ENCODE measurements at regions not wholly inside any gene's neighbourhood (a gene's known extent, or its start where the extent isn't known, plus 50 kb on each side); places are given as distances from the start of the nearest gene placed in this dataset.

GRCh38 chr18:46297621-46298020, 193.4 kb downstream of the HAUS1 start:
- DNase-seq = no peak

- no peak for DNase-seq
These were observed 194.3 kb downstream of the HAUS1 start for GRCh38 chr18:46298511-46298910.

GRCh38 chr18:46299465-46300008, 195.4 kb downstream of the HAUS1 start:
- no peak for DNase-seq

GRCh38 chr18:46301081-46301480, 196.9 kb downstream of the HAUS1 start:
- DNase-seq = no peak

DNA sequence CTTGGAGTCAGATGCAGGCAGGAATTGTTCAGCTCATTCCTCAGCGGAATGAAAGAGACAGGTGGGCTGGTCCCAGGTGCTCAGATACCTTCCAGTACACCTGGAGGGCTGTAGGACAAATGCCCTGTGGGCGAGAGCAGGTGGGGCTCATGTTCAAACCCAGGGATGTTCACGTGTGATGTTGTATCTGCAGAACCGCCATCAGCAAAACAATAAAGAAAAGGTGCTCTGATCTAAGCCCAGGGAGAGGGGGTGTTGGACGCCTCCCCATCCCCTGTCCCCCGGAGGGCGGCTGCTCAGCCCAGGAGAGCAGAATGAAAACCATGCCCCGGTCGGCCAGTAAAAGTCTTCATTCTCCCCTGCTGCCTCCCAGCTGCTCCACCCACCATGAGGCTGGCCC, 197.4 kb downstream of the HAUS1 start:
- peak in 1 of 3 experiments; percentile 21 for DNase-seq

GRCh38 chr18:46302528-46303485, 198.6 kb downstream of the HAUS1 start:
- DNase-seq = peak in 1 of 3 experiments; percentile 23

GRCh38 chr18:46310258-46310657, 206.1 kb downstream of the HAUS1 start:
- DNase-seq = peak in 1 of 3 experiments; percentile 58

DNA sequence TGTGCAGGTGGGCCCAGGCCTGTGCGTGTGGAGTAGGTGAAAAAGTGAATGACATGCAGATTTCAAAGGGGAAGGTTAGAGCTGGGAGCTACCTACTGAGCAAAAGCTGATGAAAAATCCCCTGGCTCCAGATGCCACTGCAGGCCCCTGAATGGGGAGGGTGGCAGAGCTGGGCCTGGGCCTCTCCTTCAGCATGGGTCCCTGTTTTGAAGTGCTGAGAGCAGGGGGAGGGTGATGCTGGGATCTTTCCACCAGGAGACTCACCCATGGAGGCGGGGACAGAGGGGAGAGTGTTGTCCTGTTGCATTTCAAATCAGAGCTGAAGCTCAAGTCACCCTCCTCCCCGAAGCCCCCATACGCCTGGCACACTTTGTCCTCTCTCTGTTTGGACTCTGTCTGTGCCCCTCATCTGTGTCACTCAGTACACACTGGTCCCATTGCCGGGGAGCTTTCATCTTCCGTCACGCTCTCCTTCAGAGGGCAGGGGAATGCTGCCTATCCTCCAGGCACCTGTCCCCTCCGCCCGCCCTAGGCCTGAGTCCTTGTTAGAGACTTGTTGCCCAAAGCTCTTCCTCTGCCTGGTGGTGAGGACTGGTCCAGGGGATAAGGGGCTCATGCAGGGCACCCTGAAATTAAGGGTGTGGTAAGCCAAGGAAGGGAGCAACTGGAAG, 206.6 kb downstream of the HAUS1 start:
- DNase-seq = no peak

GRCh38 chr18:46311491-46311890, 207.3 kb downstream of the HAUS1 start:
- DNase-seq = no peak

GRCh38 chr18:46312221-46312620, 208.0 kb downstream of the HAUS1 start:
- DNase-seq = no peak

- DNase-seq = no peak
These were observed 209.3 kb downstream of the HAUS1 start for GRCh38 chr18:46313521-46313920.

- DNase-seq = no peak
These were observed 209.8 kb downstream of the HAUS1 start for GRCh38 chr18:46314011-46314410.

GRCh38 chr18:46315161-46315560, 211.0 kb downstream of the HAUS1 start:
- no peak for DNase-seq

GRCh38 chr18:46318356-46318755, 214.2 kb downstream of the HAUS1 start:
- DNase-seq = no peak

DNA sequence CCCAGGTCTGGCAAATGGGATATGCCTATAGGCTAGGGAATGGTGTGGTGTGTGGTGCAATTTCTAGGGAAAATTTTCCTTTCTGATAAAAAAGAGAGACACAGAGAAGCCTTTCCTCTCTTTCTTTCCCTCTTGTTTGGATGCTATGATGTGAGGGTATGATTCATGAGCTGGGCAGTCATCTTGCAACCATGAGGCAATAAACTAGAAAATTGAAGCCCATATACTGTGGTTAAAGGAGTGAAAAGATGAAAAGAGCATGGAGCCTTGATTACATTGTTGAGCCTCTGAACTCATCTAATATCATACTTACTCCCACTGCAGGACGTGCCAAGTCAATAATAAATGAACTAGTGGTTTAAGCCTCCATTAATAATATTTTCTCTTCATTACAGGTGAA, 215.6 kb downstream of the HAUS1 start:
- DNase-seq = no peak

DNA sequence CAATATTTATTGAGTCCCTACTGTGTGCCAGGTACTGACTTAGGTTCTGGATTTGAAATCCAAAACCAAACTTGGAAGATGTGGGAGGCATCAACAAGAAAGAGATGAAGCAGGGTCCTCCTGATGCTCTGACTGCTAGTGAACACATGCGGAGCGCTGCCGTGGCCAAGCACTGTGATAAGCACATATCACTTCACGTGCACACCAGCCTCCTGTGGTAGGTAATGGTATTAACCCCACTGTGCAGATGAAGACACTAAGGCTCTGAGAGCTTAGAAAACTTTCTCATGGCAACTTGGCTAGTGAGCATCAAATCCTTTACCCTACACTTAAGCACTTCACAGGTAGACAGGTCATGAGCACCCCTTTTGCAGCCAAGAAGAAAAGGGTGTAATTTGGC, 216.1 kb downstream of the HAUS1 start:
- DNase-seq = no peak

GRCh38 chr18:46320928-46321711, 216.9 kb downstream of the HAUS1 start:
- no peak for DNase-seq

- DNase-seq = no peak
These were observed 217.8 kb downstream of the HAUS1 start for GRCh38 chr18:46321955-46322354.

DNA sequence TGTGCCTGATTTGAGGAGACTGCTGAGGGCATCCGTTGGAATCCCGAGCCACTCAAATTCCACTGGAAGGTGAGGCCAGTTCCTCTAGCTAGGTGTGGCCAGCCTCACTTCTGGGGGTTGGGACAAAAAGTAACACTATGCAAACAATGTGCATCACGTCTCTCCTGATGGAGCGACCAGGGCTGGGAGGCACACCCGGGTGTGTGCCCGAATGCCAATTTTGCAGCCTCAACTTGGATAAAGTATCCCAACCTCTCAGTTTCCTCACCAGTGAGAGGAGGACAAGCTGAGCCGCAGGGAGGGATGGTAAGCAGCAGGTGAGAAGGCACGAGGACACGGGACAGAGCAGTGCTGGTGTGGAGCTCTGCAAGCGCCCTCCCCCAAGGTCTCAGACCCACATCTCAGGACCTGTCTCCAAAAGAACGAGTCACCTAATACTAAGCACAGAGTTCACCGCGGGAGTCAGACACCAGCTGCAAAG, 218.3 kb downstream of the HAUS1 start:
- DNase-seq = no peak

- no peak for DNase-seq
These were observed 218.8 kb downstream of the HAUS1 start for GRCh38 chr18:46322941-46323340.

GRCh38 chr18:46324087-46324955, 220.1 kb downstream of the HAUS1 start:
- peak; percentile 36 to 71 (median 56) for DNase-seq

- no peak for DNase-seq
These were observed 221.7 kb downstream of the HAUS1 start for GRCh38 chr18:46325895-46326294.
